HCT116 (cell line): ENCODE measurements at regions not wholly inside any gene's neighbourhood (a gene's known extent, or its start where the extent isn't known, plus 50 kb on each side); places are given as distances from the start of the nearest gene placed in this dataset.

ENCODE experiments used
- ATAC-seq: fragments of 200-7000 bp; cut with Tn5 transposase; 2 replicates; pipeline ENCODE4 v1.9.1; 2020; ENCODE audit warnings: mild to moderate bottlenecking, moderate library complexity
- BruUV-seq: library from RNA; stranded (reverse); fragments of 400-500 nt; replicated peaks from 2 replicates; lab custom pipeline; 2021; lab: Mats Ljungman, UMichigan
- CTCF ChIA-PET: fragments of 300-600 bp; sonication (Branson Sonifier 250); formaldehyde crosslinking; loops from one replicate; lab custom pipeline; 2021; ENCODE audit warnings: antibody characterized with exemption; lab: Charles Lee
- POLR2A ChIA-PET: fragments of 300-600, 350-600 bp; sonication (Branson Sonifier 250); formaldehyde crosslinking; loops from one replicate; lab custom pipeline; 2021; ENCODE audit warnings: antibody characterized with exemption; lab: Charles Lee
- RAD21 ChIA-PET, 2 experiments: fragments of 300-600 bp; sonication (Branson Sonifier 250); formaldehyde crosslinking; loops; one replicate each; lab custom pipeline; 2023; ENCODE audit warnings: low total read pairs in 2 of 2; ENCODE audit not compliant: uncharacterized antibody in 2 of 2, unreplicated experiment in 2 of 2, low non-redundant PET in 1 of 2; lab: Charles Lee
- DNase-seq: peaks from one replicate; pipeline ENCODE4 v3.0.0-alpha.2; 2010; ENCODE audit warnings: low read depth, low spot score
- H2AFZ ChIP-seq: fragments of 200-600 bp; shearing (Covaris generic), sonication (generic); 2 replicates; pipeline ENCODE4 v1.6.1; 2017; ENCODE audit warnings: low read depth, mixed run types, mixed read lengths, antibody characterized with exemption, low read length; ENCODE audit not compliant: poor library complexity, severe bottlenecking
- H3K27ac ChIP-seq: 2 replicates; pipeline ENCODE4 v1.5.1; 2012; ENCODE audit warnings: low read depth, low read length
- H3K27me3 ChIP-seq: fragments of 200-600 bp; sonication (generic); 2 replicates; pipeline ENCODE4 v1.6.1; 2016; ENCODE audit warnings: mixed run types, low read length, mixed read lengths; ENCODE audit not compliant: insufficient read depth
- H3K36me3 ChIP-seq, 2 experiments: fragments of 200-500 bp in 1 of 2; fragments of 200-600 bp in 1 of 2; sonication (Bioruptor generic) in 1 of 2; sonication (generic) in 1 of 2; 2 replicates each; pipeline versions ENCODE4 v1.5.1 to v1.6.1; 2014 to 2016; ENCODE audit warnings: low read length in 2 of 2, inconsistent platforms in 1 of 2, mixed read lengths in 1 of 2, mixed run types in 1 of 2; ENCODE audit not compliant: insufficient read depth in 2 of 2, control insufficient read depth in 1 of 2
- H3K4me1 ChIP-seq, 2 experiments: fragments of 200-600 bp in 1 of 2; sonication (generic) in 1 of 2; 2 replicates each; pipeline versions ENCODE4 v1.5.1 to v1.6.1; 2012 to 2017; ENCODE audit warnings: low read length in 2 of 2, inconsistent platforms in 1 of 2, mild to moderate bottlenecking in 1 of 2, mixed read lengths in 1 of 2, mixed run types in 1 of 2, moderate library complexity in 1 of 2; ENCODE audit not compliant: insufficient read depth in 2 of 2, control insufficient read depth in 1 of 2
- H3K4me2 ChIP-seq: fragments of 200-600 bp; sonication (generic); 2 replicates; pipeline ENCODE4 v1.6.1; 2017; ENCODE audit warnings: mixed run types, low read length, mixed read lengths
- H3K4me3 ChIP-seq, 2 experiments: fragments of 200-600 bp in 1 of 2; sonication (generic) in 1 of 2; replicated peaks in 1 of 2; 2 replicates each; pipeline ENCODE4 v1.5.1; 2011 to 2016; ENCODE audit warnings: low read length in 2 of 2, control low read depth in 1 of 2, low read depth in 1 of 2, mild to moderate bottlenecking in 1 of 2, mixed read lengths in 1 of 2, mixed run types in 1 of 2
- H3K79me2 ChIP-seq: fragments of 200-600 bp; sonication (generic); 2 replicates; pipeline ENCODE4 v1.6.1; 2017; ENCODE audit warnings: mild to moderate bottlenecking, mixed run types, low read length, moderate library complexity, mixed read lengths; ENCODE audit not compliant: insufficient read depth
- H3K9ac ChIP-seq: fragments of 200-600 bp; sonication (generic); 2 replicates; pipeline ENCODE4 v1.6.1; 2016; ENCODE audit warnings: low read length, mixed read lengths
- H3K9me2 ChIP-seq: fragments of 200-600 bp; sonication (generic), shearing (Covaris generic); 2 replicates; pipeline ENCODE4 v1.6.1; 2017; ENCODE audit warnings: mixed run types, mild to moderate bottlenecking, moderate library complexity; ENCODE audit not compliant: insufficient read depth
- H3K9me3 ChIP-seq, 2 experiments: fragments of 200-500 bp in 1 of 2; fragments of 200-600 bp in 1 of 2; sonication (Bioruptor generic) in 1 of 2; sonication (generic) in 1 of 2; 2 replicates each; pipeline ENCODE4 v1.6.1; 2014 to 2017; ENCODE audit warnings: low read length in 2 of 2, mixed read lengths in 2 of 2, inconsistent platforms in 1 of 2, low read depth in 1 of 2, mild to moderate bottlenecking in 1 of 2, mixed run types in 1 of 2, moderate library complexity in 1 of 2; ENCODE audit not compliant: control insufficient read depth in 1 of 2, insufficient read depth in 1 of 2
- H4K20me1 ChIP-seq: fragments of 200-600 bp; sonication (generic), shearing (Covaris generic); 2 replicates; pipeline ENCODE4 v1.6.1; 2017; ENCODE audit warnings: mixed run types, mild to moderate bottlenecking, moderate library complexity; ENCODE audit not compliant: insufficient read depth
- EGR1 ChIP-seq: IDR thresholded peaks from 2 replicates; pipeline ENCODE4 v1.6.1; 2012; ENCODE audit warnings: low read depth
- ELF1 ChIP-seq: IDR thresholded peaks from 2 replicates; pipeline ENCODE4 v1.6.1; 2012; ENCODE audit warnings: low read depth, borderline replicate concordance
- EZH2 ChIP-seq: fragments of 200-600 bp; sonication (generic); IDR thresholded peaks from 2 replicates; pipeline ENCODE4 v1.6.1; 2017; ENCODE audit warnings: antibody characterized with exemption, mixed run types
- EZH2phosphoT487 ChIP-seq: fragments of 200-600 bp; IDR thresholded peaks from 2 replicates; pipeline ENCODE4 v1.6.1; 2018; ENCODE audit warnings: antibody characterized with exemption, borderline replicate concordance
- FOSL1 ChIP-seq: IDR thresholded peaks from 2 replicates; pipeline ENCODE4 v1.6.1; 2012; ENCODE audit warnings: low read depth
- POLR2A ChIP-seq: IDR thresholded peaks from 2 replicates; pipeline ENCODE4 v1.7.0; 2011; ENCODE audit warnings: borderline replicate concordance; ENCODE audit not compliant: insufficient read depth, insufficient read length; ENCODE audit errors: extremely low read depth
- POLR2AphosphoS5 ChIP-seq: IDR thresholded peaks from 2 replicates; pipeline ENCODE4 v1.6.1; 2011; ENCODE audit warnings: mild to moderate bottlenecking, low read depth, low read length, moderate library complexity
- RAD21 ChIP-seq: IDR thresholded peaks from 2 replicates; pipeline ENCODE4 v1.6.1; 2012; ENCODE audit warnings: low read depth, mild to moderate bottlenecking
- SIN3A ChIP-seq: IDR thresholded peaks from 2 replicates; pipeline ENCODE4 v1.6.1; 2012; ENCODE audit warnings: low read depth
- SP1 ChIP-seq: IDR thresholded peaks from 2 replicates; pipeline ENCODE4 v1.6.1; 2012; ENCODE audit warnings: low read depth
- SRF ChIP-seq: IDR thresholded peaks from 2 replicates; pipeline ENCODE4 v1.6.1; 2012; ENCODE audit warnings: low read depth
- TCF7L2 ChIP-seq: IDR thresholded peaks from 2 replicates; pipeline ENCODE4 v1.7.0; 2011; ENCODE audit warnings: borderline replicate concordance, inconsistent platforms; ENCODE audit not compliant: insufficient read depth, insufficient read length; ENCODE audit errors: extremely low read depth
- YY1 ChIP-seq: IDR thresholded peaks from 2 replicates; pipeline ENCODE4 v1.6.1; 2011; ENCODE audit warnings: low read length, low read depth, moderate library complexity, mild to moderate bottlenecking; ENCODE audit not compliant: insufficient replicate concordance; ENCODE audit errors: extremely low read depth
- ZFX ChIP-seq: fragments of 450-650 bp; IDR thresholded peaks from 2 replicates; pipeline ENCODE4 v1.6.1; 2017
- ZNF274 ChIP-seq: fragments of 200-500 bp; sonication (Bioruptor generic); IDR thresholded peaks from 2 replicates; pipeline ENCODE4 v1.6.1; 2014; ENCODE audit warnings: mild to moderate bottlenecking, low read depth, low read length, inconsistent platforms
- intact Hi-C: fragments of 100-400 bp; cut with micrococcal nuclease; formaldehyde crosslinking; loops from 2 replicates; pipeline ENCODE4 v1.10.0; 2022
- TF ChIP-seq, protein P1 (sequence below): IDR thresholded peaks from 2 replicates; pipeline ENCODE4 v1.6.1; 2012; ENCODE audit warnings: low read depth
- TF ChIP-seq, protein P2 (sequence below): IDR thresholded peaks from 2 replicates; pipeline ENCODE4 v1.6.1; 2012
- TF ChIP-seq, protein P3 (sequence below), 3 experiments: fragments of 200-600 bp in 1 of 3; sonication (generic) in 1 of 3; IDR thresholded peaks in 2 of 3; conservative IDR thresholded peaks in 1 of 3; 2 replicates each; pipeline ENCODE4 v1.5.1; 2012 to 2017; ENCODE audit warnings: low read depth in 2 of 3, low read length in 2 of 3, antibody characterized with exemption in 1 of 3, borderline replicate concordance in 1 of 3, control low read depth in 1 of 3, mild to moderate bottlenecking in 1 of 3, mixed read lengths in 1 of 3, mixed run types in 1 of 3, moderate library complexity in 1 of 3; ENCODE audit not compliant: insufficient read depth in 1 of 3
- TF ChIP-seq, protein P4 (sequence below): IDR thresholded peaks from 2 replicates; pipeline ENCODE4 v1.6.1; 2012

DNA sequence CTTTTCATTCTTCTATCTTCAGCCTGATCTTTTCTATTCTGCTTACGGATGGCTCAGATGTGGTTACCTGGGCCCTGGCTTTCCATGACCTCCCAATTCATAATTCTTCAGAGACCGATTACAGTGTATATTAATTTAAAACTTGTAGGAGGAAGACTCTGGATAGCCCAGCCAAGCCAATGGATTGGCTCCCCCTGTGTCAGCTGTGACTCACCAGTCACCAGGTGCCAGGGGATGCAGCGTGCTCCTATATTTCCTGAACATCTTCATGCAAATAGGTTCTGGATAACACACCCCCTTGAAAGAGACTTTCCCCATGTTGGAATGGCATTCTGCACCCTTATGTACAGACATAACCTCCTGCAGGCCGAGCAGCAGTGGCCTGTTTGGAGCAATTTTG, 208.3 kb upstream of the WSCD1 start (continued):
- no peak for TF ChIP-seq ZNF274
- no peak for TF ChIP-seq ELF1
- TF ChIP-seq TCF7L2: no peak
- TF ChIP-seq, all 23 proteins: peak for 0

DNA sequence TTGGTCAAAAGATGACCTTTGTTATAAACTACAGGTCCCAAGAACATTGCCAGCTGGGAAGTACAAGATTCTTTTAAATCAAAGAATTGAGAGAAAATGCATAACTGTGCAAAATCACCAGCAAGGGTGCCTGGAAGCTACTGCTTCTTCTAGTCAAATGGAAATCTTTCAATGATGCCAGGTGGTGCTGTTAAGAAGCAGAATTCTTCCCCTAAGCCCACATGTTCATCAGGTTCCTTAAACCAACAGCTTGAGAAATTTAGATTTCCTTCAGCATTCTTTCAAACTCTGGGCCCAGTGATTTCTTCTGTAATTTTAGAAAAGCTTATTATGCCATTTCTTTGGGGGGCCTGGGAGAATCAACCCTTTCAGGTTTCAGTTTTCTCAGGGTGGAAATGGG, 207.8 kb upstream of the WSCD1 start:
- H3K9me2 ChIP-seq: no peaks in the 10 kb centered on the region
- POLR2A ChIA-PET: no interaction called here
- ATAC-seq (no peak), DNase-seq (no peak)
- intact Hi-C loops: no loop called here
- BruUV-seq: no TSS peak
- H3K36me3 ChIP-seq: no peaks in the 10 kb centered on the region
- no peaks in the 10 kb centered on the region for H4K20me1 ChIP-seq
- H3K27ac ChIP-seq: no peak overlapping the region
- CTCF ChIA-PET: no interaction called here
- H3K4me1 ChIP-seq: no peaks in the 10 kb centered on the region
- no peak overlapping the region for H3K4me2 ChIP-seq
- RAD21 ChIA-PET: no interaction called here
- H2AFZ ChIP-seq: no peak overlapping the region
- H3K4me3 ChIP-seq: no peak overlapping the region
- TF ChIP-seq SRF: no peak
- no peak for TF ChIP-seq POLR2A
- TF ChIP-seq, protein P1, sequence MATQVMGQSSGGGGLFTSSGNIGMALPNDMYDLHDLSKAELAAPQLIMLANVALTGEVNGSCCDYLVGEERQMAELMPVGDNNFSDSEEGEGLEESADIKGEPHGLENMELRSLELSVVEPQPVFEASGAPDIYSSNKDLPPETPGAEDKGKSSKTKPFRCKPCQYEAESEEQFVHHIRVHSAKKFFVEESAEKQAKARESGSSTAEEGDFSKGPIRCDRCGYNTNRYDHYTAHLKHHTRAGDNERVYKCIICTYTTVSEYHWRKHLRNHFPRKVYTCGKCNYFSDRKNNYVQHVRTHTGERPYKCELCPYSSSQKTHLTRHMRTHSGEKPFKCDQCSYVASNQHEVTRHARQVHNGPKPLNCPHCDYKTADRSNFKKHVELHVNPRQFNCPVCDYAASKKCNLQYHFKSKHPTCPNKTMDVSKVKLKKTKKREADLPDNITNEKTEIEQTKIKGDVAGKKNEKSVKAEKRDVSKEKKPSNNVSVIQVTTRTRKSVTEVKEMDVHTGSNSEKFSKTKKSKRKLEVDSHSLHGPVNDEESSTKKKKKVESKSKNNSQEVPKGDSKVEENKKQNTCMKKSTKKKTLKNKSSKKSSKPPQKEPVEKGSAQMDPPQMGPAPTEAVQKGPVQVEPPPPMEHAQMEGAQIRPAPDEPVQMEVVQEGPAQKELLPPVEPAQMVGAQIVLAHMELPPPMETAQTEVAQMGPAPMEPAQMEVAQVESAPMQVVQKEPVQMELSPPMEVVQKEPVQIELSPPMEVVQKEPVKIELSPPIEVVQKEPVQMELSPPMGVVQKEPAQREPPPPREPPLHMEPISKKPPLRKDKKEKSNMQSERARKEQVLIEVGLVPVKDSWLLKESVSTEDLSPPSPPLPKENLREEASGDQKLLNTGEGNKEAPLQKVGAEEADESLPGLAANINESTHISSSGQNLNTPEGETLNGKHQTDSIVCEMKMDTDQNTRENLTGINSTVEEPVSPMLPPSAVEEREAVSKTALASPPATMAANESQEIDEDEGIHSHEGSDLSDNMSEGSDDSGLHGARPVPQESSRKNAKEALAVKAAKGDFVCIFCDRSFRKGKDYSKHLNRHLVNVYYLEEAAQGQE: no peak
- no peak for TF ChIP-seq EZH2phosphoT487
- TF ChIP-seq FOSL1: no peak
- no peak for TF ChIP-seq EZH2
- TF ChIP-seq, protein P2, sequence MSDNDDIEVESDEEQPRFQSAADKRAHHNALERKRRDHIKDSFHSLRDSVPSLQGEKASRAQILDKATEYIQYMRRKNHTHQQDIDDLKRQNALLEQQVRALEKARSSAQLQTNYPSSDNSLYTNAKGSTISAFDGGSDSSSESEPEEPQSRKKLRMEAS: no peak
- TF ChIP-seq RAD21: no peak
- TF ChIP-seq EGR1: no peak
- TF ChIP-seq TCF7L2: no peak
- TF ChIP-seq, protein P3, sequence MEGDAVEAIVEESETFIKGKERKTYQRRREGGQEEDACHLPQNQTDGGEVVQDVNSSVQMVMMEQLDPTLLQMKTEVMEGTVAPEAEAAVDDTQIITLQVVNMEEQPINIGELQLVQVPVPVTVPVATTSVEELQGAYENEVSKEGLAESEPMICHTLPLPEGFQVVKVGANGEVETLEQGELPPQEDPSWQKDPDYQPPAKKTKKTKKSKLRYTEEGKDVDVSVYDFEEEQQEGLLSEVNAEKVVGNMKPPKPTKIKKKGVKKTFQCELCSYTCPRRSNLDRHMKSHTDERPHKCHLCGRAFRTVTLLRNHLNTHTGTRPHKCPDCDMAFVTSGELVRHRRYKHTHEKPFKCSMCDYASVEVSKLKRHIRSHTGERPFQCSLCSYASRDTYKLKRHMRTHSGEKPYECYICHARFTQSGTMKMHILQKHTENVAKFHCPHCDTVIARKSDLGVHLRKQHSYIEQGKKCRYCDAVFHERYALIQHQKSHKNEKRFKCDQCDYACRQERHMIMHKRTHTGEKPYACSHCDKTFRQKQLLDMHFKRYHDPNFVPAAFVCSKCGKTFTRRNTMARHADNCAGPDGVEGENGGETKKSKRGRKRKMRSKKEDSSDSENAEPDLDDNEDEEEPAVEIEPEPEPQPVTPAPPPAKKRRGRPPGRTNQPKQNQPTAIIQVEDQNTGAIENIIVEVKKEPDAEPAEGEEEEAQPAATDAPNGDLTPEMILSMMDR (IDR thresholded peaks at IDR 0.05 in 2 of 3, conservative IDR thresholded peaks at IDR 0.05 in 1 of 3; ENCODE audit: borderline replicate concordance in 1 of 3, insufficient read depth in 1 of 3, low read depth in 2 of 3, low read length in 2 of 3): no peak
- no peak for TF ChIP-seq POLR2AphosphoS5
- TF ChIP-seq ZNF274: no peak
- TF ChIP-seq SP1: no peak
- no peak for TF ChIP-seq YY1
- no peak for TF ChIP-seq ZFX
- no peak for TF ChIP-seq SIN3A
- TF ChIP-seq, protein P4, sequence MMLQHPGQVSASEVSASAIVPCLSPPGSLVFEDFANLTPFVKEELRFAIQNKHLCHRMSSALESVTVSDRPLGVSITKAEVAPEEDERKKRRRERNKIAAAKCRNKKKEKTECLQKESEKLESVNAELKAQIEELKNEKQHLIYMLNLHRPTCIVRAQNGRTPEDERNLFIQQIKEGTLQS: no peak
- H3K9me3 ChIP-seq: no peaks in the 10 kb centered on the region
- no peaks in the 10 kb centered on the region for H3K79me2 ChIP-seq
- peaks cover 7% of the 10 kb centered on the region; the same call in 1 of the 2 replicates for H3K27me3 ChIP-seq
- H3K9ac ChIP-seq: no peak overlapping the region
